GM18951 (cell line): ENCODE measurements at regions not wholly inside any gene's neighbourhood (a gene's known extent, or its start where the extent isn't known, plus 50 kb on each side); places are given as distances from the start of the nearest gene placed in this dataset.

Source experiments
- POLR2A ChIP-seq: IDR thresholded peaks from 4 replicates; pipeline ENCODE4 v1.6.1; 2011; ENCODE audit warnings: mild to moderate bottlenecking; ENCODE audit not compliant: insufficient read length, insufficient read depth; ENCODE audit errors: extremely low read depth
- in situ Hi-C: fragments of 300-500 bp; cut with MboI; formaldehyde crosslinking; loops from one replicate; pipeline ENCODE4 v1.12.0; 2022; ENCODE audit warnings: low sequenced_read_pairs, mixed read lengths, inconsistent platforms; ENCODE audit not compliant: unreplicated experiment

- TF ChIP-seq POLR2A = no peak
- in situ Hi-C loops = no loop called here
Observed at GRCh38 chr4:155573126-155573525, 93.5 kb upstream of the GUCY1A1 start.

GRCh38 chr4:155572106-155572703 is 94.4 kb upstream of the GUCY1A1 start:
- TF ChIP-seq POLR2A = no peak
- in situ Hi-C loops = no loop called here

DNA sequence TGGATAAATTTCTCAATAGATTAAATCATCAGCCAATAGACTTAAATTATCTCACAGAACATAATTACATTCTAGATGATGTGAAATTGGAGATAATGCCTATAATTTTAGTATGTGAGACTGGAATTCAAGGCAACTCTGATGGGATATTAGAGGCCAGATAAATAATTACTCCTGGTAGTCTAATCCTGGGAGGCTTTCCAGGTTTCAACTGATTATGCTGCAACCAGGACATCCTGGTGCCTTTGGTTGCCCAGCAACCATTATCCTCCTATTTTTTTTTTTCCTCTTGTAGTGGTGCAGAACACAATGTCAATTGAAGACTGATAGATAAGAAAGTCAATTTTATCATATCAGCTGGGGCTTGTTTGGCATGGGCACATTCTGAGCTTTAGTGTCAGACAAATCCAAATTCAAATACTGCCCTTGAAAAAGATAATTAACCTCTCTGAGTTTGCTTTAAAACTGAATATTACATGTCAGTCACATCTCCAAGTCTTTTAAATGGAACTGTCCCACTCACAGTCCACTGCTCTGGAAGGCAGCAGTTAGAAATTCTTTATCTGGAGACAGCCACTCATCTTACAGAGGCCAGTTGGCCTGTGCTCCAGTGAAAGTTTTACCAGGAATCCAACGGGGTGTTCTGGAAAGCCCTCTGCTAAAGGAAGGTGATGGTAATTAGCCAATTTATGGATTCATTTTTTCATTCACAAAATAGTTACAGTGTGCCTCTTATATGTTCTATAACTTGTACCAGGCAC is 95.3 kb upstream of the GUCY1A1 start:
- TF ChIP-seq POLR2A = no peak
- in situ Hi-C loops = no loop called here

GRCh38 chr4:155570661-155571060 is 96.0 kb upstream of the GUCY1A1 start:
- no peak for TF ChIP-seq POLR2A
- in situ Hi-C loops = no loop called here

DNA sequence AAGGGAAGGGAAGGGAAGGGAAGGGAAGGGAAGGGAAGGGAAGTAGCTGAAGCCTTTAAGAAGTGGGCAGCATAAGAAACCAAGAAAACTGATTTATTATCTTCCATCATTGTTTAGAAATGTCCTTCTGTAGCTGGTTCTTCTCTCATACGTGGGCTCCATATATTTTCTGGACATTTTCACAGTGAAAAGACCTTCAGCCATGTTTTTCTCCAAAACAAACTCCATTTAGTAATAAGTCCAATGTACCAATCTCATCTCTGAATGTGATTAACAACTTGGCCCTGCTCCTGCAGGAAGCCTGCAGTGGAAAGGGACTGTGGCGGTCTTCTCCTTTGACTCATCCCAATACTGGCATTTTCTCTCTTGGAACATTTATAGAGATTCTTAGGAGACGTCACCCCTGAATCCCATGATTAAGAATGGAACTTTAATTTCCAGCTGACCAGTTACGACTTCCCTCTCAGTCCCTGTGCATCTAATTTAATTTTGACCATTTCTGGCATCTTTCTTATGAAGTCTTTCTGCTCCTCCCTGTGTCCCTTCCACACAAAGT is 96.6 kb upstream of the GUCY1A1 start:
- in situ Hi-C loops = no loop called here
- TF ChIP-seq POLR2A = no peak

DNA sequence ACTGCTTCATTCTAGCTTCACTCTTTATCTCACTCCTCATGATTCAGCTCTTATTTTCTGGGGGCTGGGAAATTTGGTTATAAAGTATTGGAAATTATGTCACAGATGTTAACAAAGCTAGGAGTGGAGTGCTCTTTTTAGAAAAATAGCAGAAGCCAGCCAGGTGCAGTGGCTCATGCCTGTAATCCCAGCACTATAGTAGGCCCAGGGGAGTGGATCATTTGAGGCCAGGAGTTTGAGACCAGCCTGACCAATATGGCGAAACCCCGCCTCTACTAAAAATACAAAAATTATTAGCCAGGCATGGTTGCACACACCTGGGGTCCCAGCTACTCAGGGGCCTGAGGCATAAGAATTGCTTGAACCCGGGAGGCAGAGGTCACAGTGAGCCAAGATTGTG is 97.2 kb upstream of the GUCY1A1 start:
- TF ChIP-seq POLR2A = no peak
- in situ Hi-C loops = no loop called here

DNA sequence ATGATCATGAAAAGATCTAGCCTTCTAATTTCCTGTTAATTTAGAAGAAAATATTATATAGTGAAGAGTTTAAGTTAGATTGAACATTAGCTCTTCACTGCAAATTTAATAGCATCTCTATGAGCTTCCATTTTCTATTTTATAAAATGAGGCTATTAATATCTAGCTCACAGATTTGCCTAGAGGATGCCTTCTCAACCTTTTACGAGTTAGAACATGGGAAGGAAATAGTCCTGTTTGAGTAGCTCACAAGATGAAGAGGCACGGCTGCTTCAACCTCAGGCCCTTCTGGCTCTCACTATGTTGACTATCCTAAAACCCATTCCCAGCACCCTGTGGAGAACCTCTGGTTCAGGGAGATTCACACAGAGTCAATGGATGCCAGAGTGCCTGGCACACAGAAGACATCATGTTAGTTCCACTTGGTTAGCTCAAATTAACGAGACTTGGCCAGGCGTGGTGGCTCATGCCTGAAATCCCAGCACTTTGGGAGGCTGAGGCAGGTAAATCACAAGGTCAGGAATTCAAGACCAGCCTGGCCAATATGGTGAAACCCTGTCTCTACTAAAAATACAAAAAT is 97.9 kb upstream of the GUCY1A1 start:
- in situ Hi-C loops = no loop called here

DNA sequence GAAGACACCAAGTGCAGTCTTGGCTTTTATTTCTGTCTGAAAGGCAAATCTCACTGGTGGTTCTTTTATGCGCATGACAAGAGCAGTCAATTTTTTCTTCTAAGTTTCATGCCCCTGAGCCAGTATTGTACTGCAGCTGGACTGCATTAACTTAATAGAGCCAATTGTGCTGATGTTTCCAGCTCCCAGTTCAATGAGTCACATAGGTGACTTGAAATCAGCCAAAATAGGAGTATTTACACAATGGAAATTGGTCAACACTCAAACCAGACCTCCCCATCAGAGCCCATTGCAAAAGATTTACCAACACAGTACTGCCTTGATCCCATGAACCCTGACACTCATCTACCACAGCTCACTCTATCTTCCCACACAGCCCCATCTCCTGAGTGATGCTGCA is 100.3 kb upstream of the GUCY1A1 start:
- TF ChIP-seq POLR2A = no peak
- in situ Hi-C loops = no loop called here

More for the DNA sequence above, 97.9 kb upstream of the GUCY1A1 start:
- TF ChIP-seq POLR2A = no peak

DNA sequence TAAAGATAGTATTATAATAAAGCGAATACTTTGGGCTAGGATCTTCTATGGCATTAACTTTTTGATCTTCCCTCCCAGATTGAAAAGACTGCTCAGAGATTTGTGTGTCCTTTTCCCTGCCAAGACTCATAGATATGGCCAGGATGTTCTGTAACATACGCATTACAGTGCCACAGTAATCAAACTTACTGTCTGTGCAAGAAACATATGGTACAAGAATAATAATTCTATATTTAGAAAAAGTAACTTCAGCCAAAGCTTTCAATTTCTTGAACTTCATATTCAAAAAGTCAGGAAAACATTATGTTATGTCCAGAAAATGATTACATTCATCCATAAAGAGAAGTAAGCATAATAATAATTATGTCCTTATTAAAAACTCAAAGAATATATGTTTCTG is 100.9 kb upstream of the GUCY1A1 start:
- in situ Hi-C loops = no loop called here

GRCh38 chr4:155565330-155565729 is 101.3 kb upstream of the GUCY1A1 start:
- no peak for TF ChIP-seq POLR2A
- in situ Hi-C loops = no loop called here

More for the DNA sequence above, 100.9 kb upstream of the GUCY1A1 start:
- TF ChIP-seq POLR2A = no peak

GRCh38 chr4:155564880-155565279 is 101.8 kb upstream of the GUCY1A1 start:
- in situ Hi-C loops = no loop called here

DNA sequence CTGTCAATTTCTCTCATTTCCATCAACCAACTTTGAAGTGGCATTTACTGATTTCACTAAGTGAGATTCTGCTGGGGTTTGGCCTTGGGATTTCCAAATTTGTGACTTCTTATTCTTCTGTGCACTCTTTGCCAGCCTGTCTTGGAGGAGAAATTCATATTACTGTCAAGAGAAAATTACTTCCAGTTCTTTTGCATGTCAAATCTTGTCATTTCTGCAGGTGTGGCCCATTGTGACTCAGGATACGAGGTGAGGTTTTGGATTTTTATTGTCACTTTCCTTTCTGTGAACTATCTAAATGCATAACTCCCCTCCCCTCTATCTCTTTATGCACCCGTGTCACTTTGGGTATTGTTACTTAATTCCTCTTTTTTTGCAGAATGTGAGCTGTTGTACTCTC is 102.6 kb upstream of the GUCY1A1 start:
- no peak for TF ChIP-seq POLR2A

More at GRCh38 chr4:155564880-155565279, 101.8 kb upstream of the GUCY1A1 start:
- no peak for TF ChIP-seq POLR2A

DNA sequence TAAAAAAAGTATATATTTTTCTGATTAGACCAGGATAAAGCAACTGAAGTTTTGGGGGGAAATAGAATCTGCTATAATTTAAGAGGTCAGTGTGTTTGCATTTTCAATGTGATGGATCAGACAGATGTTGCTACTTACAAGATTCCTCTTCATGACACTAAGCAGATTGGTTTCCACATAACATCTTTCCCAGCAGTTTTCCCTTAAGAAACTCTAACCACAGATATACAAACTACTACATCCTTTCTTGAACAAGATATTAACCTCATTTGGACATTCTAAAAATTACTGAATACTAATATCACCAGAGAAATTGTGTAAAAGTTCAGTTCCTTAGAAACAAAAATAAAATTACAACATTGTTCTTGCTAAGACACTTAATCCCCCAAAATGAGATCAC is 106.7 kb upstream of the GUCY1A1 start:
- no peak for TF ChIP-seq POLR2A
- in situ Hi-C loops = no loop called here

More for the DNA sequence above, 102.6 kb upstream of the GUCY1A1 start:
- in situ Hi-C loops = no loop called here
